ENCODE measurements at regions not wholly inside any gene's neighbourhood (a gene's known extent, or its start where the extent isn't known, plus 50 kb on each side); places are given as distances from the start of the nearest gene placed in this dataset.

- Mint-ChIP-seq H3K4me1 (ENCODE audit: unreplicated experiment) (no peaks in the 10 kb centered on the region), H3K36me3 (ENCODE audit: low read depth, unreplicated experiment) (no peaks in the 10 kb centered on the region), H3K9me3 (ENCODE audit: unreplicated experiment) (no peaks in the 10 kb centered on the region), H3K27me3 (ENCODE audit: unreplicated experiment) (peaks cover 3% of the 10 kb centered on the region), H3K27ac (ENCODE audit: unreplicated experiment) (no peak overlapping the region), H3K4me3 (ENCODE audit: unreplicated experiment) (no peak overlapping the region)
- DNase-seq (ENCODE audit: low spot score), result no peak
- no peak for TF ChIP-seq CTCF (IDR thresholded peaks at IDR 0.05; ENCODE audit: unreplicated experiment)
Measured at GRCh38 chr5:173538654-173539053, 77.8 kb downstream of the BOD1 start.

DNA sequence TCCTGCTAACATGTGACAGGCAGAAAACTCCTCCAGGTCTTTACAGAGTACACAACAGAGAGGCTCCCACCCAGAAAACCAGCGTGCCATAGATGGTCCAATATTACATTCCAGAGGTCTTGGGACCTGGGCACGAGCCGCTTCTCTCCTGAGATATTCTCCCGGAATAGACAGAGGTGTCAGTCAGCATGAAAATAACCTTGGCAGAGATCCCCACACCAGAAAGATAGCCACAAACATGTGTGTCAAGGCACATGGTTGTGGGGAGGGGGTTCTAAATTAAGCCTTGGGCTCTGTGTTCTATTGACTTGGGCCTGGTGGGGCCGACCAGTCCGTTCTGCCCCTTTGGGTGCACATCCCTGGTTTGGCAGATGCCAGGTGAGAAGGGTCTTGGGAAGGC lies 78.4 kb downstream of the BOD1 start:
- Mint-ChIP-seq H3K4me1 (ENCODE audit: unreplicated experiment) (no peaks in the 10 kb centered on the region), H3K27ac (ENCODE audit: unreplicated experiment) (no peak overlapping the region), H3K36me3 (ENCODE audit: low read depth, unreplicated experiment) (no peaks in the 10 kb centered on the region), H3K27me3 (ENCODE audit: unreplicated experiment) (peaks cover 3% of the 10 kb centered on the region), H3K4me3 (ENCODE audit: unreplicated experiment) (no peak overlapping the region), H3K9me3 (ENCODE audit: unreplicated experiment) (no peaks in the 10 kb centered on the region)
- no peak for DNase-seq (ENCODE audit: low spot score)
- no peak for TF ChIP-seq CTCF (IDR thresholded peaks at IDR 0.05; ENCODE audit: unreplicated experiment)

- no peak for TF ChIP-seq CTCF (IDR thresholded peaks at IDR 0.05; ENCODE audit: unreplicated experiment)
- DNase-seq (ENCODE audit: low spot score), result no peak
- no peaks in the 10 kb centered on the region for H3K36me3 Mint-ChIP-seq (ENCODE audit: low read depth, unreplicated experiment)
- H3K9me3 Mint-ChIP-seq (ENCODE audit: unreplicated experiment), result no peaks in the 10 kb centered on the region
- H3K4me1 Mint-ChIP-seq (ENCODE audit: unreplicated experiment), result no peaks in the 10 kb centered on the region
- H3K4me3 Mint-ChIP-seq (ENCODE audit: unreplicated experiment), result no peak overlapping the region
- no peak overlapping the region for H3K27ac Mint-ChIP-seq (ENCODE audit: unreplicated experiment)
- H3K27me3 Mint-ChIP-seq (ENCODE audit: unreplicated experiment), result peaks cover 3% of the 10 kb centered on the region
Measured at GRCh38 chr5:173537228-173537627, 79.2 kb downstream of the BOD1 start.

DNA sequence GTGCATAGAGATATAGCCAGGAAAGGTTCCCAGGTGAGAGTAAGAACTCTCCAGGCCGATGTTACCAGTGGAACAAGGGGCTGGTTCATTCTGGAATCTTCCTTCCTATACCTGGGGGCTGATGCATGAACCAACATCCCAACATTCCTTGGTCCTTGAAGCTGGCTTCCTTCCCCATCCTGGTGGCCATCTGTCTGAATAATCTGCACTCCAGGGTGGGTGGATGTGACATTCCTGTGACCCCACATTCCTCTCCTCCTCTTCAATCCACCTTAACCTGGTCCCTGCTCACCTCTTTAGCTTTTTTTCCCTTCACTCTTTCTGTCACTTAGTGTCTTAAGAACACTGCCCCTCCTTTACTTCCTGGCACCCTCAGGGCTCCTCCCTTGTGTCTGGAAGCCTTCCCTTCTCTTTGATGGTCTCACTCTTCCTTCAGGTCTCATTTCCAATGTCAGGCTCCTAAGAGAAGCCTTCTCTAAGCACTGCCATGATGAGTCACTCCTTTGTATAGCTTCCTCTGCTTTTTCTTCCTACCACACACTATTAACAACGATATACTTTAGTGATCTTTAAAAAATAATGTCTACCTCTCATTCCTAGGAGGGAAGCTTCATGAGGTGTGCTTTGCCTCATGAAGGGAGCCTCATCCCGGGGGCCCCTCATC lies 80.3 kb downstream of the BOD1 start:
- no peak for TF ChIP-seq CTCF (IDR thresholded peaks at IDR 0.05; ENCODE audit: unreplicated experiment)
- DNase-seq (ENCODE audit: low spot score), result no peak
- H3K27ac Mint-ChIP-seq (ENCODE audit: unreplicated experiment), result no peak overlapping the region
- H3K9me3 Mint-ChIP-seq (ENCODE audit: unreplicated experiment), result no peaks in the 10 kb centered on the region
- no peak overlapping the region for H3K4me3 Mint-ChIP-seq (ENCODE audit: unreplicated experiment)
- no peaks in the 10 kb centered on the region for H3K36me3 Mint-ChIP-seq (ENCODE audit: low read depth, unreplicated experiment)
- no peaks in the 10 kb centered on the region for H3K4me1 Mint-ChIP-seq (ENCODE audit: unreplicated experiment)
- H3K27me3 Mint-ChIP-seq (ENCODE audit: unreplicated experiment), result peaks cover 3% of the 10 kb centered on the region

DNA sequence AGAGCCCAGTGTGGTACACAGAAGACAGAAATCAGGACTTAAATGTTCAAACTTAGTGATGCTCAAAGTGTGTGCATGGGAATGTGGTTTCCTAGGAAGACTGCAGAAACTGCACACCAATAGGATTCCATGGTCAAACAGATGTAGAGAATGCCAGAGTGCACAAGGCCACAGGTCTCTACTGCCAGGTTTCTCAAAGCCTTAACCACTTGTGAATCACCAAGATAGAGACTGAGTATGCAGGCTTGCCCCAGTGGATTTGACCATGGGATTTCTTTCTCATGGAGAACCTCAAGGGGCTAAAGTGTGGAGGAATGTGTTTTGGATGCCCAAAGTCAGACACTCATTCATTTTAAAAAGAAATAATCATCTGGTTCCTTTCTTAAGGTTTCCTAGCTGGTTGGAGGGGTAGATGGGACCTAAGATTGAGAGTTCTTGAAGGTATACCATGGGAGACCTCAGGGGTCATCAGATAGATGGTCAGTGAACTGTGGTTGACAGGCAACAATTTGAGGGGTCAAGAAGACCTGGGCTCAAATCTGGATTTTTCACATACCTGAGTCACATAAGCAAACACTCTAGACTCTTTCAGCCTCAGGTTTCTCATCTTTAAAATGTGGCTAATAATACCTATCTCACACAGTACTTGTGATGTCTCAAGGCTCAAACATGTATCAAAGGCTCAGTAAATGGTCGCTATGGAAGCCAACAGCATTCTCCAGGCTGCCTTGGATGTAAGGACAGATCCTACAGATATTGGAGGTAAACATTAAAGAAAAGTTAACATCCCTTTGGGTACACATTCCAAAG lies 81.1 kb downstream of the BOD1 start:
- TF ChIP-seq CTCF (IDR thresholded peaks at IDR 0.05; ENCODE audit: unreplicated experiment), result no peak
- no peak overlapping the region for H3K27ac Mint-ChIP-seq (ENCODE audit: unreplicated experiment)
- H3K4me3 Mint-ChIP-seq (ENCODE audit: unreplicated experiment), result no peak overlapping the region

More for the DNA sequence above, 81.1 kb downstream of the BOD1 start:
- no peaks in the 10 kb centered on the region for H3K4me1 Mint-ChIP-seq (ENCODE audit: unreplicated experiment)
- H3K9me3 Mint-ChIP-seq (ENCODE audit: unreplicated experiment), result no peaks in the 10 kb centered on the region
- H3K36me3 Mint-ChIP-seq (ENCODE audit: low read depth, unreplicated experiment), result no peaks in the 10 kb centered on the region
- peaks cover 3% of the 10 kb centered on the region for H3K27me3 Mint-ChIP-seq (ENCODE audit: unreplicated experiment)
- no peak for DNase-seq (ENCODE audit: low spot score)

Data from endothelial cell (in vitro differentiated cells).